ENCODE measurements at regions not wholly inside any gene's neighbourhood (a gene's known extent, or its start where the extent isn't known, plus 50 kb on each side); places are given as distances from the start of the nearest gene placed in this dataset.

DNA sequence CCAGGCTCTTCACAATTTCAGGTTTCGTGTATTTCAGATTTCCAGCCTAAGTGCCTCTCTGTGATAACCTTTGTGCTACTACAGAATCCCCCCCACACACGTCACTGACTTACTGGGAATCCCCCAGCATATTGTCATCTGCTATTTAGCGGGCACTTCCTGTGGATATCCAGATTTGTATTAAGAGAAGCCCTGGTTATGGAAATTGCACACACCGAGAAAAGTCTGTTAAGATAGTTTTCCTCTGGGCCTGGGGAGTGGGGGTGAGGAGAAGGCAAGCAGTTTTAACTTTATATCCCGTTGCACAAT is 269.9 kb downstream of the MED10 start:
- no peak overlapping the region for H3K4me3 ChIP-seq
- H3K9ac ChIP-seq = no peak overlapping the region
- H3K79me2 ChIP-seq (ENCODE audit: insufficient read depth) = no peaks in the 10 kb centered on the region
- H4K20me1 ChIP-seq (ENCODE audit: insufficient read depth) = no peaks in the 10 kb centered on the region
- DNase-seq = no peak
- H3K27me3 ChIP-seq (replicated peaks; ENCODE audit: insufficient read depth) = no peaks in the 10 kb centered on the region
- no peak overlapping the region for H3K27ac ChIP-seq
- no peak overlapping the region for H3K4me2 ChIP-seq (ENCODE audit: unreplicated experiment)
- no peak for TF ChIP-seq EZH2phosphoT487 (IDR thresholded peaks at IDR 0.05; ENCODE audit: insufficient read depth, low read depth)
- no peak for TF ChIP-seq EZH2 (IDR thresholded peaks at IDR 0.05; ENCODE audit: insufficient read depth, poor library complexity, severe bottlenecking)
- in situ Hi-C loops (cut with MboI) = no loop called here
- no peaks in the 10 kb centered on the region for H3K9me3 ChIP-seq (ENCODE audit: low read depth)
- no peaks in the 10 kb centered on the region for H3K4me1 ChIP-seq (ENCODE audit: insufficient read depth)
- 15 to 21% methylated on average over 5 of the region's 5 CpGs for WGBS, 2 experiments (ENCODE audit: low coverage in 1 of 2, low lambda C conversion rate in 2 of 2, missing lambda C conversion rate in 2 of 2)
- no peak overlapping the region for H2AFZ ChIP-seq
- no peaks in the 10 kb centered on the region for H3K9me2 ChIP-seq (ENCODE audit: insufficient read depth)
- H3F3A ChIP-seq (ENCODE audit: insufficient read depth) = no peaks in the 10 kb centered on the region
- H3K36me3 ChIP-seq (ENCODE audit: low read depth) = no peaks in the 10 kb centered on the region

DNA sequence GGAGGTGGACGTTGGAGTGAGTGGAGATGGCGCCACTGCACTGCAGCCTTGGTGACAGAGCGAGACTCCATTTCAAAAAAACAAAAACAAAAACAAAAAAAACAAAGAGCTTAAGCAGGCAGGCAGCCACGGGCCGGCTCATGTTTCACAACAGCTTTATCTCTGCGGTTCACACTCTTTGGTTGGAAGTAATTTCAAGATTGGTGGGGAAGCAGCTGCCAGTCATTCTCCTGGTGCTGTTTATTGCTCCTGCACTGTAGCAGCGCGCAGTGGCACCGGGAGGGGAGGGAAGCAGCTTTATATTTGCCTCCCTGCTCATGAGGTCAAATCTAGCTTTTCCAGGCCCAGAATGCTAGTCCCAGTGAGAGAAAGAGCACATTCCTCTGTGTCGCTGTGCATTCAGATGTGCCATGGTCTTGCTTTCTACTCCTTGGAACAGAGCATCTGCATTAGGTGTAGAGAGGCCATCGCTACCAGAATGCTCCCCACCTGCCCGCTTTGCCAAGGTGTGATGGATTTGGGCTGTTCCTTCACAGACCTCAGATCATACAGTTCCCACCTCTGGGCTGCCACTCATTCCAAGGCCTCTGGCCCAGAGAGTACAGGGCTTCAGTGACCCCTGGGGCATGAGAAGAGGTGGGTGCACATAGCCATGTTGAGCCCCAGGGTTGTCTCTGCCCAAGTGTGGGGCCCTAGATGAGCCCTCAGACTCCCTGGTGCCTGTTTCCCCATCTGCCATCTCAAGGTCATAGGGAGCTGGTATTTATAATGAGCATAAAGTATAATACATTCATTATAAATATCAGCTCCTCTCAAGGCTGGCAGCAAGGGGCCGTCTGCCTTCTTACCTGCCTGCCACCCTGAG is 270.4 kb downstream of the MED10 start:
- Histone ChIP-seq H3K4me3 (no peak overlapping the region), H3K9me2 (ENCODE audit: insufficient read depth) (no peaks in the 10 kb centered on the region), H3K36me3 (ENCODE audit: low read depth) (no peaks in the 10 kb centered on the region), H2AFZ (no peak overlapping the region), H3K9ac (no peak overlapping the region), H3K79me2 (ENCODE audit: insufficient read depth) (no peaks in the 10 kb centered on the region), H3F3A (ENCODE audit: insufficient read depth) (no peaks in the 10 kb centered on the region), H3K27ac (no peak overlapping the region), H4K20me1 (ENCODE audit: insufficient read depth) (no peaks in the 10 kb centered on the region), H3K27me3 (replicated peaks; ENCODE audit: insufficient read depth) (no peaks in the 10 kb centered on the region), H3K9me3 (ENCODE audit: low read depth) (no peaks in the 10 kb centered on the region), H3K4me2 (ENCODE audit: unreplicated experiment) (no peak overlapping the region), H3K4me1 (ENCODE audit: insufficient read depth) (no peaks in the 10 kb centered on the region)
- no peak for TF ChIP-seq EZH2 (IDR thresholded peaks at IDR 0.05; ENCODE audit: insufficient read depth, poor library complexity, severe bottlenecking)
- TF ChIP-seq EZH2phosphoT487 (IDR thresholded peaks at IDR 0.05; ENCODE audit: insufficient read depth, low read depth) = no peak
- WGBS, 2 experiments (ENCODE audit: low coverage in 1 of 2, low lambda C conversion rate in 2 of 2, missing lambda C conversion rate in 2 of 2) = 23 to 27% methylated on average over 13 of the region's 13 CpGs
- DNase-seq = no peak
- in situ Hi-C loops (cut with MboI) = no loop called here

DNA sequence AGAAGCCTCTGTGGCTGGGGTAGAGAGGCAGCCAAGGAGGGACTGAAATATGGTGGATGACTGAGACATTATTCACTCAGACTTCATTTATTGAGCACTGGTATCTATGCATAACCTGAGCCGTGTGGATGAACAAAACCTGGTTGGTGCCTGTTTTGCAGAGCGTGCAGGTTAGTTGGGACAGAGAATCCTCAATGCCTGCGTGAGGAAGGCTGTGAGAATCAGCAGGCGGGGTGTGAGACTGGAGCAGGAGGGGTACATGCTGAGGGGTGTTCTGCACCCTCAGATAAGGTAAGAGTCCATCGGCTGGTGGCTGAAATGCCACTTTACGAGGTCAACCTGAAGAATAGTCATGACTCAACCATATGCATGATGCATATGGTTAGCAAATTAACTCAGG is 271.6 kb downstream of the MED10 start:
- Histone ChIP-seq H3F3A (ENCODE audit: insufficient read depth) (no peaks in the 10 kb centered on the region), H3K79me2 (ENCODE audit: insufficient read depth) (no peaks in the 10 kb centered on the region), H3K4me3 (no peak overlapping the region), H3K27ac (no peak overlapping the region), H2AFZ (no peak overlapping the region), H3K27me3 (replicated peaks; ENCODE audit: insufficient read depth) (no peaks in the 10 kb centered on the region), H3K36me3 (ENCODE audit: low read depth) (no peaks in the 10 kb centered on the region), H3K9me3 (ENCODE audit: low read depth) (no peaks in the 10 kb centered on the region), H3K9me2 (ENCODE audit: insufficient read depth) (no peaks in the 10 kb centered on the region), H3K4me1 (ENCODE audit: insufficient read depth) (no peaks in the 10 kb centered on the region), H3K9ac (no peak overlapping the region), H4K20me1 (ENCODE audit: insufficient read depth) (no peaks in the 10 kb centered on the region), H3K4me2 (ENCODE audit: unreplicated experiment) (no peak overlapping the region)
- TF ChIP-seq EZH2phosphoT487 (IDR thresholded peaks at IDR 0.05; ENCODE audit: insufficient read depth, low read depth) = no peak
- no peak for TF ChIP-seq EZH2 (IDR thresholded peaks at IDR 0.05; ENCODE audit: insufficient read depth, poor library complexity, severe bottlenecking)
- no peak for DNase-seq
- in situ Hi-C loops (cut with MboI) = no loop called here
- WGBS, 2 experiments (ENCODE audit: low coverage in 1 of 2, low lambda C conversion rate in 2 of 2, missing lambda C conversion rate in 2 of 2) = 21 to 40% methylated on average over 6 of the region's 6 CpGs

DNA sequence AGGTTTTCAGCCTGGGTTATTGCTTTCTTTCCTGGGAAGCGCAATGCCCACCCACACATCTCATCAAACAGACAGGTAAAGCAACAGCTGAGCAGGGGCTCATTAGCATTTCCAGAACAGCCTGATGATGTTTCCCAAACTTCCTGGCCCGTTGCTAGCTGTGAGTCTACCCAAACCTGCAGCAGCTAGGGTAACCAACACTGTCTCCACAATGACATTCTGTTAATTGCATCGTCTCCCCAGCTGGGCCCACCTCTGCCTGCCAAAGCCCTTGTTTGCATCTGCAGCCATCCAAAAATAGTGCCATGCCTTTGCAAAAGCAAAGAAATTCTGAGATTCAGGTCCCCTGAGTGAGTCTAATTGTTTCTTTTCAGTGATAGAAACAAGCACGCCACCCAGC is 273.0 kb downstream of the MED10 start:
- Histone ChIP-seq H4K20me1 (ENCODE audit: insufficient read depth) (no peaks in the 10 kb centered on the region), H3K4me1 (ENCODE audit: insufficient read depth) (no peaks in the 10 kb centered on the region)

More for the DNA sequence above, 273.0 kb downstream of the MED10 start:
- Histone ChIP-seq H3K9me2 (ENCODE audit: insufficient read depth) (no peaks in the 10 kb centered on the region), H3K27ac (no peak overlapping the region), H3K4me3 (no peak overlapping the region), H3K79me2 (ENCODE audit: insufficient read depth) (no peaks in the 10 kb centered on the region), H3K9ac (no peak overlapping the region), H3K4me2 (ENCODE audit: unreplicated experiment) (no peak overlapping the region), H3F3A (ENCODE audit: insufficient read depth) (no peaks in the 10 kb centered on the region), H3K9me3 (ENCODE audit: low read depth) (no peaks in the 10 kb centered on the region), H2AFZ (no peak overlapping the region), H3K36me3 (ENCODE audit: low read depth) (no peaks in the 10 kb centered on the region), H3K27me3 (replicated peaks; ENCODE audit: insufficient read depth) (no peaks in the 10 kb centered on the region)
- TF ChIP-seq EZH2 (IDR thresholded peaks at IDR 0.05; ENCODE audit: insufficient read depth, poor library complexity, severe bottlenecking) (no peak), EZH2phosphoT487 (IDR thresholded peaks at IDR 0.05; ENCODE audit: insufficient read depth, low read depth) (no peak)
- no peak for DNase-seq
- in situ Hi-C loops (cut with MboI) = no loop called here
- WGBS, 2 experiments (ENCODE audit: low coverage in 1 of 2, low lambda C conversion rate in 2 of 2, missing lambda C conversion rate in 2 of 2) = 16 to 19% methylated on average over 4 of the region's 4 CpGs

Data from GM23248 (cell line).